GM23338 (cell line): ENCODE measurements at regions not wholly inside any gene's neighbourhood (a gene's known extent, or its start where the extent isn't known, plus 50 kb on each side); places are given as distances from the start of the nearest gene placed in this dataset.

Experiments used
- ATAC-seq: fragments of 200-7000 bp; cut with Tn5 transposase; 3 replicates; pipeline ENCODE4 v1.9.1; 2020
- DNase-seq: peaks from one replicate; pipeline ENCODE4 v3.0.0-alpha.2; 2015; ENCODE audit warnings: low spot score
- H2AFZ ChIP-seq: fragments of 200-600 bp; sonication (generic); 2 replicates; pipeline ENCODE4 v1.8.0; 2016; ENCODE audit warnings: antibody characterized with exemption, mild to moderate bottlenecking, moderate library complexity
- H3F3A ChIP-seq: fragments of 200-600 bp; sonication (generic); replicated peaks from 2 replicates; pipeline ENCODE4 v1.8.0; 2017; ENCODE audit warnings: antibody characterized with exemption, mixed run types, low read depth
- H3K27ac ChIP-seq: fragments of 200-600 bp; sonication (generic); 2 replicates; pipeline ENCODE4 v1.6.1; 2016; ENCODE audit warnings: low read depth
- H3K27me3 ChIP-seq: fragments of 200-600 bp; sonication (generic); 2 replicates; pipeline ENCODE4 v1.8.0; 2016; ENCODE audit warnings: mild to moderate bottlenecking, mixed run types, moderate library complexity; ENCODE audit not compliant: insufficient read depth
- H3K36me3 ChIP-seq: fragments of 200-600 bp; sonication (generic); 2 replicates; pipeline ENCODE4 v1.8.0; 2016; ENCODE audit warnings: mild to moderate bottlenecking; ENCODE audit not compliant: insufficient read depth
- H3K4me1 ChIP-seq: fragments of 200-600 bp; sonication (generic); 2 replicates; pipeline ENCODE4 v1.8.0; 2016; ENCODE audit warnings: mild to moderate bottlenecking, moderate library complexity; ENCODE audit not compliant: insufficient read depth
- H3K4me2 ChIP-seq: fragments of 200-600 bp; sonication (generic); 2 replicates; pipeline ENCODE4 v1.7.1; 2017; ENCODE audit warnings: mixed run types
- H3K4me3 ChIP-seq: fragments of 200-600 bp; sonication (generic); 2 replicates; pipeline ENCODE4 v1.6.1; 2016; ENCODE audit warnings: mixed run types
- H3K79me2 ChIP-seq: fragments of 200-600 bp; sonication (generic); replicated peaks from 2 replicates; pipeline ENCODE4 v1.8.0; 2017; ENCODE audit warnings: mild to moderate bottlenecking; ENCODE audit not compliant: insufficient read depth
- H3K9me2 ChIP-seq: fragments of 200-600 bp; sonication (generic); 2 replicates; pipeline ENCODE4 v1.8.0; 2017; ENCODE audit not compliant: insufficient read depth
- H4K20me1 ChIP-seq: fragments of 200-600 bp; sonication (generic); replicated peaks from 2 replicates; pipeline ENCODE4 v1.8.0; 2017; ENCODE audit warnings: mild to moderate bottlenecking; ENCODE audit not compliant: insufficient read depth
- H3K27ac Mint-ChIP-seq: 2 replicates; pipeline ENCODE4 v1.8.0; 2020; ENCODE audit warnings: inconsistent platforms, mild to moderate bottlenecking, moderate library complexity, mixed read lengths
- H3K27me3 Mint-ChIP-seq: 3 replicates; pipeline ENCODE4 v1.8.0; 2022; ENCODE audit warnings: low read depth, mild to moderate bottlenecking, moderate library complexity, mixed read lengths, inconsistent platforms; ENCODE audit not compliant: insufficient read depth, poor library complexity
- H3K36me3 Mint-ChIP-seq: 3 replicates; pipeline ENCODE4 v1.8.0; 2021; ENCODE audit warnings: low read depth, mild to moderate bottlenecking, inconsistent platforms, moderate library complexity, mixed read lengths
- H3K4me1 Mint-ChIP-seq: 3 replicates; pipeline ENCODE4 v1.8.0; 2020; ENCODE audit warnings: mild to moderate bottlenecking, inconsistent platforms, mixed read lengths
- H3K4me3 Mint-ChIP-seq: 3 replicates; pipeline ENCODE4 v1.8.0; 2021; ENCODE audit warnings: moderate library complexity, mild to moderate bottlenecking, inconsistent platforms, mixed read lengths
- H3K9me3 Mint-ChIP-seq: 3 replicates; pipeline ENCODE4 v1.8.0; 2020; ENCODE audit warnings: moderate library complexity, mild to moderate bottlenecking, inconsistent platforms, mixed read lengths
- CREB1 ChIP-seq: fragments of 250-450 bp; sonication (Bioruptor Pico); IDR thresholded peaks from 2 replicates; pipeline ENCODE4 v1.5.0; 2020; ENCODE audit warnings: low read depth, mild to moderate bottlenecking, moderate library complexity
- CTCF ChIP-seq, 2 experiments: fragments of 200-600 bp in 1 of 2; sonication (generic) in 1 of 2; conservative IDR thresholded peaks; 2 replicates each; pipeline versions ENCODE4 v1.5.1 to v1.6.1; 2016 to 2017; ENCODE audit warnings: antibody characterized with exemption in 2 of 2, low read depth in 2 of 2, mild to moderate bottlenecking in 2 of 2, moderate library complexity in 1 of 2
- ETS1 ChIP-seq: IDR thresholded peaks from 2 replicates; pipeline ENCODE4 v1.6.1; 2016; ENCODE audit warnings: antibody characterized with exemption
- EZH2 ChIP-seq: fragments of 200-600 bp; sonication (generic); IDR thresholded peaks from one replicate; pipeline ENCODE4 v1.8.0; 2017; ENCODE audit warnings: antibody characterized with exemption, mild to moderate bottlenecking, low read depth; ENCODE audit not compliant: unreplicated experiment
- EZH2phosphoT487 ChIP-seq: fragments of 200-600 bp; sonication (generic); IDR thresholded peaks from one replicate; pipeline ENCODE4 v1.8.1; 2018; ENCODE audit warnings: antibody characterized with exemption; ENCODE audit not compliant: unreplicated experiment
- JUNB ChIP-seq: IDR thresholded peaks from one replicate; pipeline ENCODE4 v1.6.1; 2016; ENCODE audit warnings: antibody characterized with exemption; ENCODE audit not compliant: unreplicated experiment
- NANOG ChIP-seq: IDR thresholded peaks from 2 replicates; pipeline ENCODE4 v1.6.1; 2016; ENCODE audit warnings: antibody characterized with exemption, borderline replicate concordance
- POLR2AphosphoS5 ChIP-seq: IDR thresholded peaks from 2 replicates; pipeline ENCODE4 v1.6.1; 2016; ENCODE audit warnings: antibody characterized with exemption, low read depth
- REST ChIP-seq: IDR thresholded peaks from one replicate; pipeline ENCODE4 v1.6.1; 2018; ENCODE audit warnings: antibody characterized with exemption; ENCODE audit not compliant: unreplicated experiment
- STAT1 ChIP-seq: IDR thresholded peaks from one replicate; pipeline ENCODE4 v1.6.1; 2016; ENCODE audit warnings: antibody characterized with exemption; ENCODE audit not compliant: unreplicated experiment
- ZNF114 ChIP-seq: fragments of 250-450 bp; sonication (Bioruptor Pico); IDR thresholded peaks from 2 replicates; pipeline ENCODE4 v1.5.0; 2020; ENCODE audit warnings: mild to moderate bottlenecking, moderate library complexity
- ZNF331 ChIP-seq: fragments of 250-450 bp; sonication (Bioruptor Pico); IDR thresholded peaks from 2 replicates; pipeline ENCODE4 v1.5.0; 2020; ENCODE audit warnings: low read depth, mild to moderate bottlenecking, moderate library complexity
- ZNF462 ChIP-seq: fragments of 250-450 bp; sonication (Bioruptor Pico); IDR thresholded peaks from 2 replicates; pipeline ENCODE4 v1.5.0; 2020; ENCODE audit warnings: mild to moderate bottlenecking, moderate library complexity

- ATAC-seq = no peak
- peaks cover 3% of the 10 kb centered on the region; the same call in 1 of the 3 replicates for H3K36me3 Mint-ChIP-seq
- no peaks in the 10 kb centered on the region for H3K27me3 ChIP-seq
- peaks cover 5% of the 10 kb centered on the region; the same call in 1 of the 3 replicates for H3K9me3 Mint-ChIP-seq
- H3K9me2 ChIP-seq = 0 out of 2 replicates have a peak, but pooled peaks cover 3% of the 10 kb centered on the region
- no peak overlapping the region for H3K4me3 Mint-ChIP-seq
- peaks cover 29% of the 10 kb centered on the region for H3K4me1 Mint-ChIP-seq
- H3F3A ChIP-seq = no peaks in the 10 kb centered on the region
- TF ChIP-seq CTCF (conservative IDR thresholded peaks at IDR 0.05; ENCODE audit: low read depth in 2 of 2) = no peak
- TF ChIP-seq EZH2phosphoT487 = no peak
- no peak for TF ChIP-seq NANOG
- no peak for TF ChIP-seq POLR2AphosphoS5
- TF ChIP-seq ZNF114 (CRISPR knock-in tag) = no peak
- TF ChIP-seq ZNF462 (CRISPR knock-in tag) = no peak
- no peak for TF ChIP-seq ZNF331 (CRISPR knock-in tag)
- TF ChIP-seq CREB1 = no peak
- no peak for TF ChIP-seq JUNB
- no peak for TF ChIP-seq EZH2
- TF ChIP-seq ETS1 = no peak
- TF ChIP-seq STAT1 = no peak
- no peak for TF ChIP-seq REST
- no peak overlapping the region for H3K27ac ChIP-seq
- H3K79me2 ChIP-seq = no peaks in the 10 kb centered on the region
- H3K27ac Mint-ChIP-seq = no peak overlapping the region
- no peaks in the 10 kb centered on the region for H4K20me1 ChIP-seq
- no peak for DNase-seq
- H2AFZ ChIP-seq = no peak overlapping the region
- no peak overlapping the region for H3K4me2 ChIP-seq
- peaks cover 20% of the 10 kb centered on the region for H3K4me1 ChIP-seq
- H3K4me3 ChIP-seq = no peak overlapping the region
- peaks cover 7% of the 10 kb centered on the region for H3K27me3 Mint-ChIP-seq
- H3K36me3 ChIP-seq = no peaks in the 10 kb centered on the region
Measured at GRCh38 chr4:187021436-187022205, 298.0 kb upstream of the FAT1 start.
